Stromal cell of bone marrow (primary cell): ENCODE measurements at regions not wholly inside any gene's neighbourhood (a gene's known extent, or its start where the extent isn't known, plus 50 kb on each side); places are given as distances from the start of the nearest gene placed in this dataset.
"Not testable (repeated sequence)": the region's sequence is repeated elsewhere in the genome, so short reads cannot be mapped to it uniquely, and the experiment has no call there.

Experiments used
- DNase-seq: peaks from one replicate; pipeline ENCODE4 v3.0.0-alpha.2; 2012; ENCODE audit warnings: low read depth

DNA sequence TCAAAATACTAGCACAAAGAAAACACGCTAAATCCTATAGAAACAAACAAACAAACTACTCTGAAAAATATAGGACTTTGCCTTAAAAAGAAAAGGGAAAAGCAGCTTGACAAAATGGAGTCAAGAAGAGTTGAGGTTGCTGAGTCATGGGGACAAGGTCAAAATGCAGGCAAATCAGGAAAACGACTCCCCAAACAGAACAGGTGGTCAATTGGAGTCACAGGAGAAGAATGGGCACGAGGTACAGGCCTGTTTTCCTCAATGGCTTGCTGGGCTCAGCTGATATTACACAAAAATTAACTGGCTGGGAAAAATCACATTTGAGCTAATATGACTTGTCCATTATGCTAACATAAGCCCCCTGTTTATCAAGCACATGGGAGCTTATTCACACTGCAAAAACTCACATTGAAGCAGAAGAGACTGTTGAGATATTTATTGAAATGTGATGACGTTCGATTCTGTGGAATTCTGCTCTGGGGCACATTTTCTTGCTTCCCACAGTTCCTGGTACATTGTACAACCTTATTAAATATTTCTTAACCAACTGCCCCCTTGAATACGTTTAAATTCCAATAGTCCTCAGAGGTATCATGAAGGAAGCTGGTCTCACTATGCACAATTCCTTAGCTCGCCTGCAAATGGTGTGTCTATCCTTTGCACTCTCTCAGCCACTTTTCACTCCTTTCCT is 1622.1 kb downstream of the STIM2 start:
- no peak for DNase-seq

DNA sequence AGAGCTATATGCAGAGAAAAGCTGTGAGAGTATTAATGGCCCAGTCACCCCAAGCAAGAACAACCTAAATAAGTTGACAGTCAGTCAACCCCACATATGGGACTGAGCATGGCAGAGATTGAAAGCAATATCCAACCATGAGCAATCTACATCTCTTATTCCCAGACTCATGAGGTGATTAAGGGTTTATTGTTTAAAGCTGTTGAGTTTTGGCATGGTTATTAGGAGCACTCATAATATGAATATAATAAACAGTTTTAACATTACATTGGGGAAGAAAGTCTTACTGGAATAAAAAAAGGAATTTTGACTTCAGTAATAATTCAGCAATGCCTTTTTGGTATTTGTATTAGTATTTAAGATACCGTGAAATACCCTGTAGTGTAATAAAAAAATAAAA is 1627.4 kb downstream of the STIM2 start:
- DNase-seq = no peak

DNA sequence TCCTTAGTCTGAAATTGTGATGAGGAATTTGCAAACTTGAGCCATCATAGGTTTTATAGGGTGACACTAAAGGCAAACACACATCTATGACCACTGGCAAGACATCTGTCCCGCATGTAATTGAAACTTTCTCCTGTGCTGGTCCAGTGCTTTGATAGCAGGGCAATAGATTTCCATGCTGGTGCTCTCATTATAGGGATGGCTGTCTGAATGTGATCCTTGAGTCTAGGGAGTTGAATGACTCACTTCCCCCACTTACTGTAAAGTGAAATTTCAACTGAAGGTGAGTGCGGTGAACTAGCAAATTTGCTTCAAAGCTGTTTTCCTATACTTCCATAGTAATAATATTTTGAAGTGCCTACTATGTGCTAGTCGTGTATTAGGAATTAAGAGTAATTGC is 1630.0 kb downstream of the STIM2 start:
- no peak for DNase-seq

DNA sequence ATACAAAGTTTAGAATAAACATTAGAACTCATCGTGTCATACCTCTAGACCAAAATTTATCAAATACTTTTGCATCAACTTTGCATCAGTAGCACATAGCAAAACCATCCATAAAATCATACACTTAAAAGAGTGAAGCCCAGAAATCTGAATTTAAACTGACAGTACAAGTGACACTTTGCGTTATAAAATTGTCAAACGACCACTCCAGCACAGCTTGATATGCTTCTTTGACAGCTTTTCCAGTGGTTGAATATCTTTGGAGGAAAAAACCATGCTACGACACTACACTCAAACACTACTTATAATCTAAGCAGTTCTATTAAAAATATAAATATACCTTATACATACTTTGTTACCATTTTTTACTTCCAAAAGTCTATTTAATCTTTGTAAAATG is 1644.4 kb downstream of the STIM2 start:
- no peak for DNase-seq

DNA sequence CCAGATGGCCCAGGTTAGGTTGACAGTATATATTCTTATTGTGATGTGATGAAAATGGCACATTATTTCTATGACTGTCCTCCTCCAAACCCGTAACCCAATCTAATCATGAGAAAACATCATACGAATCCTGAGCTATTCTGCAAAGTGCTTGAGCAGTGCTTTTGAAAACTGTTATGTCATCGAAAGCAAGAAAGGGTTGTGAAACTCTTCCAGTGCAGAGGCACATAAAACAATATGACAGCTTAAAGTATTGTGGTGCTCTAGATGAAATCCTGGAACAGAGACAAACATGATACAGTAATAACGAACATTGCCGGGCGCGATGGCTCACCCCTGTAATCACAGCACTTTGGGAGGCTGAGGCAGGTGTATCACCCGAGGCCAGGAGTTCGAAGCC is 1648.0 kb downstream of the STIM2 start:
- DNase-seq = no peak

DNA sequence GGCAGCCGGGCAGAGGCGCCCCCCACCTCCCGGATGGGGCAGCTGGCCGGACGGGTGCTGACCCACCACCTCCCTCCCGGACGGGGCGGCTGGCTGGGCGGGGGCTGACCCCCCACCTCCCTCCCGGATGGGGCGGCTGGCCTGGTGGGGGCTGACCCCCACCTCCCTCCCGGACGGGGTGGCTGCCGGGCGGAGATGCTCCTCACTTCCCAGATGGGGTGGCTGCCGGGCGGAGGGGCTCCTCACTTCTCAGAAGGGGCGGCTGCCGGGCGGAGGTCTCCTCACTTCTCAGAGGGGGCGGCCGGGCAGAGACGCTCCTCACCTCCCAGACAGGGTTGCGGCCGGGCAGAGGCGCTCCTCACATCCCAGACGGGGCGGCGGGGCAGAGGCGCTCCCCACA is 1654.1 kb downstream of the STIM2 start:
- not testable (repeated sequence) for DNase-seq

DNA sequence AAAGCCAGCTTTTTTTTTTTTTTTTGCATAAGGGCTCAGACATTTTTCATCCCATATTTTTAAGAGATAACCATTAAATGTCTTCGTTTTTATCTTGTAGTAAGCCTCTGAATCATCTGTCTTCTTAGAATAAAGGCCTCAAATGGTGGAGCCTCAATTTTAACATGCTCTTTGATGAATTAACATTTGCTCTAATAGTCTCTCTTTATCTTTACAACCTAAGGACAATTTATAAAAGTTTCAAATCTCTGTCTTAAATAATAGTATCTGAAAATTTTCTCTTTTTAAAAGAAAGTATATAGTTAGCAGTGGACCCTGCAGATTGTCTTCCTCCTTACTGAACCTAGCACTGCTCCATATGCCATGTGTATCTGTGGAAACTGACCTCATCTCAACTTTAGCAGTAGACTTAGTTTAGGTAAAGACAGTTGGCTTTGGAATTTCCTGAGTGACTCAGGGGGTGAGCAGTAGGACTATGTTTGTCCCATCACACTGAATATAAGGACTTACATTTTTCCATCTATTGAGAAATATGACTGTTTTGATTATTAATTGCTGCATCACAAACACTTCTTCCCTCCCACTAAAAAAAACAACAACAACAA is 1658.0 kb downstream of the STIM2 start:
- no peak for DNase-seq

DNA sequence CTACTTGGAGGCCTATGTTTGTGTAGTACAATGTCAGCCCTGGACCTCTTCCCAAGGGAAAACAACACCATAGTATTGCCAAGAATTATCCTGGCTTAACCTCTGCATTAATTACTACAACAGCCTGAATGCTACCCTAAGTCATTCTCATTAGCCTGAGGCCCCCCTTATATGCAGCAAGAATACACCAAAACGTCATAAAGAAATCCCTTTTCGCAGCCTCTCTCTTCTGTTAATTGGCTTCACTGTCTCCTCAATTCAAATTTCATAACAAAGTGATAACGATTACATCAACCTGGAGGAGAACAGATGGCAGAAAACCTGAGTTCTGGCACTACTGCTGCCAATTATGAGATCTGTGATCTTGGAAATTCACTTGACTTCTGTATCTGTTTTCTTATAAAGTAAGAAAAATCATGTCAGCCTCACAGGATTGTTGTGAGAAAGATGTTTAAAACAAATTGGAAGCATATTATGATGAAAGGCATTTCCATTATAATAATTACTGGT is 1663.1 kb downstream of the STIM2 start:
- DNase-seq = no peak

DNA sequence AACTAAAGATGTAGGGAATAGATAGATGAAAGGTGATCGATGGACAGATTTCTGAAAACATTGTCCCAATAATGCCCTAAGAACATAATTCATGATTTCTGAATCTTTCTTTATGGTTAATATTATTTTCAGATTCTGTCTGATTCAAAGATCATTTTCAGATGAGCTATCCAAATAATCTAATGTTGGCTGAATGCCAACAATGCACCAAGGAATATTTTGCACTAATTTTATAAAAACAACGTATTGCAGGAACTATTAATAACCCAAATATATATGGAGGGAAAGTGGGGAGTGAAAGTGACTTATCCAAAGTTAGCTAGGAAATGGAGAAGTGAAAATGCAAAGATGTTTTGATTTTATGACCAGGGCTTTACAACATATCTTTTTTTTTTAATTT is 1675.5 kb downstream of the STIM2 start:
- no peak for DNase-seq

DNA sequence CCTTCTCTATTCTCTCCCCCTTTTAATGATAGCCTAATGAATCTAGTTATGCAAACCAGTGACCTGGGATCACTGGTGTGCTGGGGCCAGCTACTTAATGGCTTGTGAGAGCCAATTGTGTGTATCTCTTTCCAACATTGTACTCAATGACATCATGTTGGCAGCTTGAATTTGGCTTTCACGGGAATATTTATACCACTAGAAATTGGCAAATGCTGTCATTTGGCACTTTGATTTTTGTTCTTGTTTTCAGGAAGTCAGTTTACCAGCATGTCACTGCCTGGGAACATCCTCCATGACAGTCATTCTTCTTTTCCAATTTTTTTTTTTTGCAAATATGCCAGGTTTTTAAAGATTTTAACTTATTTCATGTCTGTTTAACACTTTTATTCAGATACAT is 1685.3 kb downstream of the STIM2 start:
- DNase-seq = no peak

DNA sequence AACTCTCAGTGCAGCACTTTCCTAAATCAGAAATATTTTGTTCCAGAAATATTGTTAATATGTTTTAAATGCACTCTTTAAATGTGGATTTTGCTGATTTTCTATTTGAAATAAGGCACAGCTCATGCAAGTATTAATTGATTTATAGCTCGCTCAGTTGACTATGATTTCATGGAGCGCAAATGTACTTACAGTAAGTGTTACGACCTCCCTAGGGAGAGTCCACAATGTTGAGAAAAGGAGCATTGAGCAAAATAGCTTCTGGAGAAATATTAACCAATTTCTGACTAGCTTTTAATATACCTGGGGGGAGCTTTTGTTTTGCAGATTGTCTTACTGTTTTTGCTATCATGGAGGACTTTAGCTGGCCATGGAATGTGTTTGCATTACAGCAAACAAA is 1687.5 kb downstream of the STIM2 start:
- DNase-seq = no peak

DNA sequence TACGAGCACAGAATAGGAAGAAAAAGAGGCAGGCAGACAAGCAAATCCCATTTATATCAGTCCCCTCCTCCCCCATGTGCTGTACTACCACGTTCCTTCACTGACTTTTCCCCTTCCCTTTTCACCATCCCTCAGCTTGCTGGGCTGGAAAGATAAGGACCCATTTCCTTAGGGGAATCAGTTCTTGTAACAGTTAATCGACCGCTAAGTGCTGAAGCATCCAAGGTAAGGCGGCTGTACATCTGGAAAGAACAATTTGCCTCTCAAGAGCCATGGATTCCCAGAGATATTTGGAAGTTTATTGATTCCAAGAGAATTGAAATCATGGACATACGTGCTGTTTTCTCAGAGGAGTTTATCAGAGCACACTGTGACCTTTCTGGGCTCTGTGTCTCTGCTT is 1688.0 kb downstream of the STIM2 start:
- DNase-seq = no peak

DNA sequence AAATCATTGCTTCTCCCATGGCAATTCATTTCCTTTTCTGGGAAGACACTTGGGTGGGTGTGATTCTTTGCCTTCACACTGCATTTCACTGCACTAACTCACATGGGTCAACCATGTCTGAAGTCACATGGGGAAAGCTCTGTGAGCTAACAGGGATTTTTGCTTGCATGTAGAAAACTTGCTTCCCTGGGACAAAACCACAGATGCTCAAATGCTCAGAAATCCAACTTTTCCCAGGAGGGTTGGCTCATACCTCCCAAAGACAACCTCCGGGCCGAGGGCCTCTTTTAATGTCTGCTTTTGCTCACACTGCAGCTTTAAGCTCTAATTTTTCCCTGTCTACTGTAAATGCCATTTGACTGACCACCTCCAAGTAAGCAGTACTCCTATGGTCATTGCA is 1695.2 kb downstream of the STIM2 start:
- peak; percentile 71 for DNase-seq

DNA sequence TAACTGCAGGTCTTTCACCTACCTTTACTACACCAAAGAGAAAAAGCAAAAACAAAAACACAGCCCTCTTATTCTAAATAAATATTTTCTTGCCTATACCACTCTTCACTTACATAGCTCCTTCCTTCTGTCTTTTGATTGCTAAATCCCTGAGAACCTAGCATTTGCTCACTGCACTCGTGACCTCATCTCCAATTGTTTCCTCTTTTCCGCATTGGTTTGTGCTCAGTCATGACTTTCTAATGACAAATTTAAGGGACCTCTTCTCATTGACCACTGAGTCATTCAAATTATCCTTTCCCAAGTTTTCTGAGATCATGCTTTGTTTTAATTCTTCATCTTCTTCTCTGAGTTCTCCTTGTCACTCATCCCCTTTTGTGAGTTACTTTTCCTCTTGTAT is 1697.1 kb downstream of the STIM2 start:
- DNase-seq = peak; percentile 69

DNA sequence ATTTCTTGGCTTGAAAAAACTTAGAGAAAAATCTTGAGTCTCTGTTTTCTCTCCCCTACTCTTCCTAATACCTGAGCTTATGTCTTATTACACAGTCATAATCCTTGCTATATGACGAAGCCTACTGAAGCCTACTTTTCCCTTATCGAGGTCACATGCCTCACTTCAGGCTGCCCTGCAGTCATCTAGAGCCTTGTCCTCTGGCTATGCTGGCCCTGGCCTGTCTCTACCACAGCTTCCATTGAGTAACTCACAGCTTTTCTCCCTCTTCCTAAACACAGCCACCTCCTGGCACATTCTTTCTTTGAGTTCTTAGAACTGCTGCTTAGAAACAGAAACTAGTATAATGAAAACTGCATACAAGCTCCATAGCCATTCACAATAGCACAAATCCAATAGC is 1698.3 kb downstream of the STIM2 start:
- DNase-seq = no peak

DNA sequence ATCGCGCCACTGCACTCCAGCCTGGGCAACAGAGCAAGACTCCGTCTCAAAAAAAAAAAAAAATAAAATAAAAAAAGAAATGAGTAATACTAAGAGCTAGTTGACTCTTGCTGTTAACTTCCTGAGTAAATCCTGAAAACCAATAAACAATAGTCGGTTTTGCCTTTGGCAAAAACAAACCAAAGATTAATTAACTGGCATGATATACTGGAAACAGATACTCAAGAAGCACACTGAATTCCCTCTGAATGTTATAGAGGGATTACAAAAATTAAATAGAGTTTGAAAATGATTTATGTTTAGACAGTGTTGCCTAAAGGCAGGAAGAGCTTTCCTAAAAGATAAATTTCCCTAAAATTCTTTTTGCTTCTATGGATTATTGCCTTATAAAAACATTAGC is 1702.3 kb downstream of the STIM2 start:
- DNase-seq = no peak

DNA sequence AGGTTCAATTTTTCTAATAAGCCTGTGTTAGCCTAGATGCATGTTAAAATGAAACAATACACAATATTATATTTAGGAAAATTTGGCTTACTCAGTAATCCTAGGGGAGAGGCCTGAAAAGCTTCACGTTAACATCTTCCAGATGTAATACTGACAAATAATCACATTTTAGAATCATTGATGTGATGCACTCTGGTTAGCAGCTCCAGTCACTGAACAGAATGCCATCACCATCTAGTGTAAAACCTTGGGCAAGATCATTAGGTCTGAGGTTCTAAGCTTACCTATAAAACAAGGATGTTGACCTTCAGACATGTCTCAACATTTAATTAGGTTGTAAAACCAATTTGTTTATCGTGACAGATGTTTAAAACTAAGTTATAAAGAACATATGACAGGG is 1704.8 kb downstream of the STIM2 start:
- peak; percentile 35 for DNase-seq

DNA sequence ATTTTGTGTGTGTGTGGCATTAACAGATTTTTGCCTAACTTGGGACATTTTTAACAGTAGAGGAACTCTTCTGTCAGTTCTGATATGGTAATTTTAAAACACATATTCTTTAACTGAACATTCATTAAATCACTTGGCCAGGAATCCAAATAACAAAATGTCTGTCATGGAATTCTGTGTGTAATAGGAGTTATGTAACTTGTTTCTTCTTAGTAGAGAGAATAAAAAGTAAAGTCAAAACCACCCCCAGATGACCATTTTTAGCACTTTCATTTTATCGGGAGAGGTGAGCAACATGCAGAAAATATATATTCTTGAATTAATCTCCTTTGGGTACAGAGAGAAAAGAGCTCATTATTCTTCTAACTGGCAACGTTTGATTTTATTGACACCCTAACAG is 1740.3 kb downstream of the STIM2 start:
- no peak for DNase-seq

DNA sequence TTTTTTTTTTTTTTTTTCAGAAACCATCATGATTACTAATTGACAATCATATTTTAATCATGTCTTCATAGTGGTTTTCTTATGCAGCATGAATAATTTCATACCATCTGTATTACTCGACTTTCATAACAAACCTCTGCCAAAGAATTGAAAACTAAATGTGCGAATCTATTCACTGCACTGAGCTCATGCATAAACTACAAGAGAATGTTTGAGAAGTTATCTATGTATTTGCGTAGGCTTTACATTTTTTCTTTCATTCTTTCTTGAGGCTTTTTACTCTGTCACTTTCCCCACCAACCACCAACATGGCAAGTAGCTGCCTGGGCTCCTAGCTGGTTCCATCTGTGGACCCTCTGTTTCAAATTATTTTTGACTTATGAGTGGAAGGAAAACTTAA is 1761.0 kb downstream of the STIM2 start:
- peak; percentile 19 for DNase-seq

DNA sequence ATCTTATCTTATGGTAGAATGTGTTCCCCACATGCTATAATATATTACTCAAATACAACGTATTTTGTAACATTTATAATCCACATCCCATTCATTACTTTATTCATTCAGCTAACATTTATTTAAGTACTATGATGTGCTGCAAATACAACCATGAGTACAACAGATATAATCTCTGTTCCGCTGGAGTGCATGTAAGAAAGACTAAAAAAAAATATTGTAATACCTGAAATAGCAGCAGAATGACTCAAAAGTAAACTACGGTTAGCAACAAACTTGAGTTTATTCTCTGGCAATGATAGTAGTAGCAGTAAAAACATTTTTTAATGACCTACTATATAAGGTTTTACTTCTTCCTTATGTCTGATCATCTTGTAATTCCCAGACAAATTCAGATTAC is 1776.3 kb downstream of the STIM2 start:
- no peak for DNase-seq

DNA sequence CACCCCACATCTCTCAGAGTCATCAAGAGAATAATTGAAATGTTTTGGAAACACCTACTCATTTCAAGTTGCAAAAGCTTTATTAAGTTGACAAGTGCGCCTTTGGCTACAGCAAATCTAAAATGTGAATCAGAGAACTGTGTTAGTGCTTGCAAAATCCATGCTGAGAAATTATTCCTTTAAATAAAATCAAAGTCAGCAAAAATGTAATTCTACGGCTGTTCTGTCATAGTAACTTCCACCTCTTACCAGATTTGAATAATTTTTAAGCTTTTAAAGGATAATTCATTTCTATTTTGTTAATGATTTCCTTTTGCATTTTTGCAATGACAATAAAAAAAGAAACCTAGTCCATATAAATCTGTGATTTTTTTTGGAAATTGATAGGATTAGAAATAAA is 1779.1 kb downstream of the STIM2 start:
- no peak for DNase-seq

DNA sequence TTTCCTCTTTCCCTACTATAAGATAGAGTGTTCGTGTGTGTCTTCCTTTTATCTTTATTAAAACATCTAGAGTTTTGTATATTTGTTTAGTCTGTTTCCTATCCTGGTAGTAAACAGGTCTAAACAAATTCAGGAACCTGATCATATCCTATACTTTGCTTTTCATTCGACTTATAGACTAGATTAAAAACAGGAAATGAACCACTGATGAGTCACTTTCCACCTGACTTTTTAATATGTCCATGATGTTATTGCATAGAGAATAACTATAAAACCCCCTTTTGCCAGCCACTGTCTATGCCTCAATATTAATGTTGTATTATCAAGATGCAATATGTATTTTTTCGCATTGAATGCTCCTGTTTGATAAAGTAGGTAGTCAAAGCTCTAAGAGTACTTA is 1794.0 kb downstream of the STIM2 start:
- DNase-seq = no peak

DNA sequence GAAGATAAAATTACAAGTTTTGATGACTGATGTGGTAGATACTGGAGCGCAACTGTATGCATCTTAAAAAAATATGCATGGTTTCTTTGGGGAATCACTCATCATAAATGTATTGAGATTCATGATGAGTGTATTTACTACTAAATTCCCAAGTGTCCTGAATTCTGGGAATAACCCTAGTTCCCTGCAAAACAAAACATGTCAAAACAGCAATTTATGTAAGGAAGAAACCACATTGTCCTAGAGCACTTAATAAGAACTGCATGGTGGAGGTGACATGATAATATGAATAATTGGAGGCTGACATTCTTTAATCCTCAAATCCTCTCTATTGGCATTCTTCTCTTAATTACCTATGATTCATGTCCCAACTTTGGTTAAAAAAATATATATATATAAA is 1804.7 kb downstream of the STIM2 start:
- DNase-seq = peak; percentile 24

DNA sequence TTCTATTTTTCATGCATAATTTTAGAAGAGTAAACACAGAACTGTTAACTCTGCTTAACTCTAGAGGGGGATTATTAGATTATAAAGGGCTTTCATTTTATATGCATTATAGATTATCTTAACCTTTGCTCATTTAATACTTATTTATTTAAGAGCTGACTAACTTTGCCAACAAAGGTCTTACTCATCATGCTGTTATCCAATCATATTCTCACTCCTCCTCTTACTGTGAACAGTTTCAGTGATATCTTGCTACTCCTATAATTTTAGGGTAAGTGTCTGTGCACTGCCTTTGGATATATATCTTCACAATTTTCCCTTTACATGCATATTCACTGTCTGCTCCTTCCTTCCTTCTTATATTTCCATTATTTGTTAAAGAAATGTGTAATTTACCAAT is 1814.9 kb downstream of the STIM2 start:
- peak; percentile 18 for DNase-seq
